PC-9 (cell line): ENCODE measurements at regions not wholly inside any gene's neighbourhood (a gene's known extent, or its start where the extent isn't known, plus 50 kb on each side); places are given as distances from the start of the nearest gene placed in this dataset.

ENCODE experiments used
- EZH2 ChIP-seq: fragments of 200-600 bp; sonication (generic); IDR thresholded peaks from 2 replicates; pipeline ENCODE4 v1.8.0; 2017; ENCODE audit warnings: antibody characterized with exemption, low read depth
- TF ChIP-seq, protein P1 (sequence below): fragments of 200-600 bp; sonication (generic); conservative IDR thresholded peaks from 2 replicates; pipeline ENCODE4 v1.6.1; 2017; ENCODE audit warnings: mixed run types, antibody characterized with exemption, mild to moderate bottlenecking, moderate library complexity

DNA sequence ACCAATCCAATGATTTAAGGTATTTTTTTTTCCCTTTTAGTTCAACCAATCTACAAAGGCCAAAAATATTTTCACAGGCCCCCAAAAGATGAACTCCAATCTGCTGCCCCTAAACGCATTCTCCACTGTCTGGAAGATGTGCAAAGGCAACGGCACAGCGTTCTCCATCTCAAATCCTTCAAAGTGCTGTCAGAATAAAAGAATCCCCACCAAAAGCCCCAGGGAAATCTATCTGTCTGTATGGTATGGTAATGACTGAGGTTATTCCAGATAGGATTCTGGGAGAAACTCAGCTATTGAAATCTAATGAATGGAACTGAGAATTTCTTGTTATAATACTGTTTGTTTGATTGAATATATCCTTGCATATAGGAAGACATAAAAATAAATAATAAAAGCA, 217.8 kb upstream of the CCN2 start:
- TF ChIP-seq, protein P1, sequence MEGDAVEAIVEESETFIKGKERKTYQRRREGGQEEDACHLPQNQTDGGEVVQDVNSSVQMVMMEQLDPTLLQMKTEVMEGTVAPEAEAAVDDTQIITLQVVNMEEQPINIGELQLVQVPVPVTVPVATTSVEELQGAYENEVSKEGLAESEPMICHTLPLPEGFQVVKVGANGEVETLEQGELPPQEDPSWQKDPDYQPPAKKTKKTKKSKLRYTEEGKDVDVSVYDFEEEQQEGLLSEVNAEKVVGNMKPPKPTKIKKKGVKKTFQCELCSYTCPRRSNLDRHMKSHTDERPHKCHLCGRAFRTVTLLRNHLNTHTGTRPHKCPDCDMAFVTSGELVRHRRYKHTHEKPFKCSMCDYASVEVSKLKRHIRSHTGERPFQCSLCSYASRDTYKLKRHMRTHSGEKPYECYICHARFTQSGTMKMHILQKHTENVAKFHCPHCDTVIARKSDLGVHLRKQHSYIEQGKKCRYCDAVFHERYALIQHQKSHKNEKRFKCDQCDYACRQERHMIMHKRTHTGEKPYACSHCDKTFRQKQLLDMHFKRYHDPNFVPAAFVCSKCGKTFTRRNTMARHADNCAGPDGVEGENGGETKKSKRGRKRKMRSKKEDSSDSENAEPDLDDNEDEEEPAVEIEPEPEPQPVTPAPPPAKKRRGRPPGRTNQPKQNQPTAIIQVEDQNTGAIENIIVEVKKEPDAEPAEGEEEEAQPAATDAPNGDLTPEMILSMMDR, result no peak
- no peak for TF ChIP-seq EZH2
